ENCODE measurements at regions not wholly inside any gene's neighbourhood (a gene's known extent, or its start where the extent isn't known, plus 50 kb on each side); places are given as distances from the start of the nearest gene placed in this dataset.
A peak's percentile ranks its signal among the peaks of the same experiment; 100 is the strongest.

DNA sequence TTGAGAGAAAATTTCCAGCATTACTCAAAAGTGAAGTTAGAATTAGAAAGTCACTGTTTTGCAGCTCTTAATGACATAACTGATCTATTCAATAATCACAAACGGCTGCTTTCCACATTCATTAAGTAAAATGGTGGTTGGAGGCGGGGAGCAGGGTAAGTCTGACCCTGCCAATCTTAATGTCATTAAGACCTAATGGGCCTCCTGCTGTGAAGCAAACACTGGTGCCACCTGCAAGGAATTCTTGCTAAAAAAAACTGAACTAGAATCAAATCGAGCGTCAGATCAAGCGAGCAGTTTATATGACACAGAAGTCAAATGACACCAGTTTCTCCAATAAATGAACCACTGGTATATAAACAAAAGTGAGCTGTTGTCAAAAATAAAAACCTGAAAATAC is 351.5 kb downstream of the BRD1 start:
- TF ChIP-seq CTCF (IDR thresholded peaks at IDR 0.05; ENCODE audit: unreplicated experiment in 3 of 3), result no peak
- H3K36me3 Mint-ChIP-seq (ENCODE audit: low read depth), result peaks cover 12% of the 10 kb centered on the region
- no peak overlapping the region for H3K4me3 Mint-ChIP-seq
- peaks cover 8% of the 10 kb centered on the region for H3K9me3 Mint-ChIP-seq
- peaks cover under 1% of the 10 kb centered on the region for H3K4me1 Mint-ChIP-seq
- H3K27me3 Mint-ChIP-seq (ENCODE audit: low read depth), result peaks cover 42% of the 10 kb centered on the region
- no peak overlapping the region for H3K27ac Mint-ChIP-seq

GRCh38 chr22:49475253-49475652 is 352.4 kb downstream of the BRD1 start:
- peaks cover 40% of the 10 kb centered on the region for H3K27me3 Mint-ChIP-seq (ENCODE audit: low read depth)
- TF ChIP-seq CTCF (IDR thresholded peaks at IDR 0.05; ENCODE audit: unreplicated experiment in 3 of 3), result no peak
- no peak overlapping the region for H3K4me3 Mint-ChIP-seq
- peaks cover 12% of the 10 kb centered on the region for H3K36me3 Mint-ChIP-seq (ENCODE audit: low read depth)
- no peaks in the 10 kb centered on the region for H3K4me1 Mint-ChIP-seq
- no peak overlapping the region for H3K27ac Mint-ChIP-seq
- peaks cover 8% of the 10 kb centered on the region for H3K9me3 Mint-ChIP-seq

DNA sequence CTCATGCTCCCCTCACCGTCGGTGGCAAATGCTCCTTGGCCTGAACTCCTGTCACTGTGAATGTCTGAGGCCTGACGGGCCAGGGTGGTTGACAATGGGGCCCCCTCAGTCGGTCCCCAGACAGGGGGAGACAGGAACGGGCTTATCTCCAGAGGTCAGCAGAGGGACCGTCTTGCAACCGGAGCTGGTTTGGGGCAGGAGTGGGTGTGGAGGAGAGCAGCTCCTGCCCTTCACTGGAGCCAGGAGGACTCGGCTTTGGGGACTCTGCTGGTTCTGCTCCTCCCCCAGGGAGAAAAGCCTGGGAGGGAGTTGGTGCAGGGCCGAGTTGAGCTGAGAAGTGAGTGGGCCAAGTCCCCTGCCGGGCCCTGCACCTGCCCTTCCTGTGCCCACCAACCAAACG is 354.4 kb downstream of the BRD1 start:
- peaks cover 38% of the 10 kb centered on the region for H3K27me3 Mint-ChIP-seq (ENCODE audit: low read depth)
- H3K9me3 Mint-ChIP-seq, result peaks cover 6% of the 10 kb centered on the region
- H3K4me1 Mint-ChIP-seq, result peaks cover 7% of the 10 kb centered on the region
- no peak overlapping the region for H3K4me3 Mint-ChIP-seq
- H3K36me3 Mint-ChIP-seq (ENCODE audit: low read depth), result peaks cover 12% of the 10 kb centered on the region
- no peak overlapping the region for H3K27ac Mint-ChIP-seq
- no peak for TF ChIP-seq CTCF (IDR thresholded peaks at IDR 0.05; ENCODE audit: unreplicated experiment in 3 of 3)

GRCh38 chr22:49470741-49471503 is 356.8 kb downstream of the BRD1 start:
- peaks cover 53% of the 10 kb centered on the region for H3K27me3 Mint-ChIP-seq (ENCODE audit: low read depth)

DNA sequence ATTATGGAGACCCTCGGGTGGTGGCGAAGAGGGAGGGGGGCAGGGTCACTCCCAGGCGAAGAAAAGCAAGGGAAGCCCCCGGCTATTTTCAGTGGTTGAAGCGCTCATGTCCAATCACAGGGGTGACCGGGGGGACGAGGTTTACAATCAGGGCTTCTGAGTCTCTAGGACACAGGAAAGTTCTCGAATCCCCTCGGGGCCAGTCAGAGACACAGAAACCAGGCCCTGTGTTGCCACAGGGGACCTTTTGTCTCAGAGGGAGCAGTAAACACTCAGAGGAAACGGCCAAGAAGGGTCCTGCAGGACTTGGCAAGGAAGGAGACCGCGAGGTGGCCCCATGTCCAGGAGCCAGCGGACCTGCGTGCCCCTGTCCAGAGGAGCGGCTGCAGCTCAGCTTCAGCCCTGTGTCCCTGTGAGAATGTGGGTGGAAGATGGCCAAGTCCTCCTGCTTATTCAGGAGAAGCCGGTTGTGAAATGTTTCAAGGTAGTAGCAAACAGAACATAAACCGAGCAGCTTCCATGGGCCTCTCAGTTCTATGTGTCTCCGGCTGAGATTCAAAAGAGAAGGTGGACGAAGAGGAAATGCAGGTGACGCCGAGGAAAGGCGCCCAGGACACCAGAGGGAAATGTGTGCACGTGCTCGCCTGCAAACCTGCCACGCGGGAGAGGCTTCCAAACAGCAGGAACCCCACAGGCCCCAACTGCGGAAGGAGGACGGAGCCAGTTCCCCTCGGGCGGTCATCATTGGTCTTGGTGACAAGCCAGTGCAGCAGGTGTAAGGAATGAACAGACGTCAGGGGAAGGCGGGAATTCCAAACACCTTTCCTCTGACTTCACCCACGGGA is 357.6 kb downstream of the BRD1 start:
- no peak for TF ChIP-seq CTCF (IDR thresholded peaks at IDR 0.05; ENCODE audit: unreplicated experiment in 3 of 3)
- Mint-ChIP-seq H3K27ac (no peak overlapping the region), H3K9me3 (no peaks in the 10 kb centered on the region), H3K4me3 (no peak overlapping the region), H3K27me3 (ENCODE audit: low read depth) (peaks cover 47% of the 10 kb centered on the region), H3K4me1 (peaks cover 18% of the 10 kb centered on the region), H3K36me3 (ENCODE audit: low read depth) (no peaks in the 10 kb centered on the region)

More at GRCh38 chr22:49470741-49471503, 356.8 kb downstream of the BRD1 start:
- no peak overlapping the region for H3K4me3 Mint-ChIP-seq
- no peaks in the 10 kb centered on the region for H3K36me3 Mint-ChIP-seq (ENCODE audit: low read depth)
- H3K9me3 Mint-ChIP-seq, result no peaks in the 10 kb centered on the region
- H3K4me1 Mint-ChIP-seq, result peaks cover 18% of the 10 kb centered on the region
- no peak for TF ChIP-seq CTCF (IDR thresholded peaks at IDR 0.05; ENCODE audit: unreplicated experiment in 3 of 3)
- H3K27ac Mint-ChIP-seq, result peak overlapping the region in 1 of 3 experiments; percentile 68

Data from nephron (organoid).